H1 (cell line): ENCODE measurements at regions not wholly inside any gene's neighbourhood (a gene's known extent, or its start where the extent isn't known, plus 50 kb on each side); places are given as distances from the start of the nearest gene placed in this dataset.

Experiments
- CBX8 ChIP-seq: fragments of 300-800, 300-1000 bp; sonication (generic); IDR thresholded peaks from 2 replicates; pipeline ENCODE4 v1.7.1; 2016; ENCODE audit warnings: low read depth, low read length, borderline replicate concordance
- CREB1 ChIP-seq: IDR thresholded peaks from 2 replicates; pipeline ENCODE4 v1.6.1; 2012; ENCODE audit warnings: inconsistent platforms
- RXRA ChIP-seq: IDR thresholded peaks from 2 replicates; pipeline ENCODE4 v1.6.1; 2011; ENCODE audit warnings: low read depth, mild to moderate bottlenecking, low read length, moderate library complexity; ENCODE audit not compliant: insufficient read depth
- SIRT6 ChIP-seq: IDR thresholded peaks from one replicate; pipeline ENCODE4 v1.7.1; 2012; ENCODE audit warnings: low read length, inconsistent platforms
- TF ChIP-seq, protein P1 (sequence below): IDR thresholded peaks from 2 replicates; pipeline ENCODE4 v1.6.1; 2011; ENCODE audit warnings: low read length, improper control_type of control experiment
- TF ChIP-seq, protein P2 (sequence below): IDR thresholded peaks from 2 replicates; pipeline ENCODE4 v1.6.1; 2012; ENCODE audit warnings: inconsistent platforms

DNA sequence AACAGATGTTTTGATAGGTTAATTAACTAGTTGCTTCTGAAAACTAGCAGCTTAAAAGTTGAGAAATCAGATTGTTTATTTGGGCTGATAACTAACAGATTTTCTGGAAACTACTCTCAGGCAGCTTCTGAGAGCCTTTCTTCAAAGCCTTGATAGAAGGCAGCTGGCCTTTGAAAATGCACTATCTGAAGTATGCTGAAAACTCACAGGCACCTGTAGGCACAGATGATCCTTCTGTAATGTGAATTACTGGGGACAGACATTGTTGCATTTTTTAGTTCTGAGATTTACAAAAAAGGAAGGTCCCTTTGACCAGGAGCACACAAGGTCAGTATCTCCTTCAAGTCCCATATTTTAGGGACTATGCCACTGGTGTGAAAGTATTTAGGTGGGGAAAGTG is 460.8 kb upstream of the CNTN5 start (continued):
- TF ChIP-seq, protein P1, sequence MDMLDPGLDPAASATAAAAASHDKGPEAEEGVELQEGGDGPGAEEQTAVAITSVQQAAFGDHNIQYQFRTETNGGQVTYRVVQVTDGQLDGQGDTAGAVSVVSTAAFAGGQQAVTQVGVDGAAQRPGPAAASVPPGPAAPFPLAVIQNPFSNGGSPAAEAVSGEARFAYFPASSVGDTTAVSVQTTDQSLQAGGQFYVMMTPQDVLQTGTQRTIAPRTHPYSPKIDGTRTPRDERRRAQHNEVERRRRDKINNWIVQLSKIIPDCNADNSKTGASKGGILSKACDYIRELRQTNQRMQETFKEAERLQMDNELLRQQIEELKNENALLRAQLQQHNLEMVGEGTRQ: no peak
- TF ChIP-seq SIRT6 (no peak), CBX8 (no peak), CREB1 (no peak), RXRA (no peak)
- TF ChIP-seq, protein P2, sequence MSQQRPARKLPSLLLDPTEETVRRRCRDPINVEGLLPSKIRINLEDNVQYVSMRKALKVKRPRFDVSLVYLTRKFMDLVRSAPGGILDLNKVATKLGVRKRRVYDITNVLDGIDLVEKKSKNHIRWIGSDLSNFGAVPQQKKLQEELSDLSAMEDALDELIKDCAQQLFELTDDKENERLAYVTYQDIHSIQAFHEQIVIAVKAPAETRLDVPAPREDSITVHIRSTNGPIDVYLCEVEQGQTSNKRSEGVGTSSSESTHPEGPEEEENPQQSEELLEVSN: no peak
